ENCODE measurements at regions not wholly inside any gene's neighbourhood (a gene's known extent, or its start where the extent isn't known, plus 50 kb on each side); places are given as distances from the start of the nearest gene placed in this dataset.
"Not testable (repeated sequence)": the region's sequence is repeated elsewhere in the genome, so short reads cannot be mapped to it uniquely, and the experiment has no call there.

DNA sequence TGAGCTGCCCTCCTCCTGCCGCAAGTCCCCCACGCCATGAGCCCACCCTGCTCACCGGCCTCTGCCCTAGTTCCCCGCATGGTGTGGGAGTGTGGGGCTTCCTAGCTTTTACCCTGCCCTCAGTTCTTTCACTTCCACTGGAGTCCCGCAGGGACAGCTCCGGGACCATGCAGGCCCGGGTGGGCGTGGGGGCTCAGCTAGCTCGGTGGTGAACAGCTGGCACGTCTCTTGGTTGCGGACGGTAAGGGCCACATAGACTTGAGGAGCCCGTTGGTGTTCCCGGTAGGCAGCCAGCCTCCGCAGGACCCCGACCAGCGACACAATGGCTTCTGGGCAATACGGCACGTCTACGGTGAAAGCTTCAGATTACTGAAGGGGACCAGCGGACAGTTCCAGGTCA is 108.9 kb upstream of the CCZ1B start:
- Mint-ChIP-seq H3K9me3 (ENCODE audit: unreplicated experiment) (no peaks in the 10 kb centered on the region), H3K27ac (ENCODE audit: unreplicated experiment) (no peak overlapping the region), H3K4me3 (ENCODE audit: unreplicated experiment) (no peak overlapping the region), H3K27me3 (ENCODE audit: unreplicated experiment) (peaks cover 8% of the 10 kb centered on the region), H3K4me1 (ENCODE audit: unreplicated experiment) (peaks cover 3% of the 10 kb centered on the region), H3K36me3 (ENCODE audit: low read depth, unreplicated experiment) (no peaks in the 10 kb centered on the region)
- TF ChIP-seq, protein P1, sequence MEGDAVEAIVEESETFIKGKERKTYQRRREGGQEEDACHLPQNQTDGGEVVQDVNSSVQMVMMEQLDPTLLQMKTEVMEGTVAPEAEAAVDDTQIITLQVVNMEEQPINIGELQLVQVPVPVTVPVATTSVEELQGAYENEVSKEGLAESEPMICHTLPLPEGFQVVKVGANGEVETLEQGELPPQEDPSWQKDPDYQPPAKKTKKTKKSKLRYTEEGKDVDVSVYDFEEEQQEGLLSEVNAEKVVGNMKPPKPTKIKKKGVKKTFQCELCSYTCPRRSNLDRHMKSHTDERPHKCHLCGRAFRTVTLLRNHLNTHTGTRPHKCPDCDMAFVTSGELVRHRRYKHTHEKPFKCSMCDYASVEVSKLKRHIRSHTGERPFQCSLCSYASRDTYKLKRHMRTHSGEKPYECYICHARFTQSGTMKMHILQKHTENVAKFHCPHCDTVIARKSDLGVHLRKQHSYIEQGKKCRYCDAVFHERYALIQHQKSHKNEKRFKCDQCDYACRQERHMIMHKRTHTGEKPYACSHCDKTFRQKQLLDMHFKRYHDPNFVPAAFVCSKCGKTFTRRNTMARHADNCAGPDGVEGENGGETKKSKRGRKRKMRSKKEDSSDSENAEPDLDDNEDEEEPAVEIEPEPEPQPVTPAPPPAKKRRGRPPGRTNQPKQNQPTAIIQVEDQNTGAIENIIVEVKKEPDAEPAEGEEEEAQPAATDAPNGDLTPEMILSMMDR (IDR thresholded peaks at IDR 0.05; ENCODE audit: unreplicated experiment), result no peak
- no peak for DNase-seq (ENCODE audit: low spot score)

DNA sequence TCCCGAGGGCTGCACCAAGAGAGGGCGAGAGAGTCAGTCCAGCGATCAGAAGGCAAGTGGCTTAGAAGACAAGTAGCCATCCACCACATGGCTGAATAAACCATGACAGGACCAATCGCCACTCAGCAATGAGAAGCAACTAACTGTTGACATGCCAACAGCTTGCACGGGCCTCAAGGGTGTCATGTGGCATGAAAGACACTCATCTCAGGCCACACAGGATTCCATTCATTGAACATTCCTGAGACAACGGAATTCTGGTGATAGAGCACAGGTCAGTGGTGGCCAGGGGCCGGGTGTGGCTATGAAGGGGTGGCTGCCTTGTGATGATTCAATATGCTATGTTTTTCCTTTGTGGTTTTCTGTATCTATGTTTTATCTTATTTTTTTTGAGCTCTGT is 110.6 kb upstream of the CCZ1B start:
- not testable (repeated sequence) for H3K9me3 Mint-ChIP-seq (ENCODE audit: unreplicated experiment); H3K27me3 Mint-ChIP-seq (ENCODE audit: unreplicated experiment); H3K4me1 Mint-ChIP-seq (ENCODE audit: unreplicated experiment); H3K27ac Mint-ChIP-seq (ENCODE audit: unreplicated experiment); DNase-seq (ENCODE audit: low spot score); H3K4me3 Mint-ChIP-seq (ENCODE audit: unreplicated experiment); H3K36me3 Mint-ChIP-seq (ENCODE audit: low read depth, unreplicated experiment)

DNA sequence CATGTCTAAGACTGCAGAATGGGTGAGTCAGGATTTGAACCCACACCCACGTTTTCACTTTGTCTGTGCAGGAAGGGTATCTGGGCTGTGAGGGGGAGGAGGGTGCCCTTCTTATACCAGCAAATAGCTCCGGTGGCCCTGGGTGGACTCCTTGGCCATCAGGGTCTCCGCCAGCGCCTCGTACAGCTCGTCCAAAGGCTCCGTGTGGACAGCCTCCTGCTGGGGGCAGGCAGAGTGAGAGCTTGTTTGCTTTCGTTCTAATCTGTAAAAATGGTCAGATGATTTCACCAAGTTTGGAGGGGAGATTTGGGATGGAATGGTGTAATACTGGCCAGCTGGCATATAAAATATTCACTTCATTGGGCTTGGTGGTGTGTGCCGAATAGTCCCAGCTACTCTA is 111.7 kb upstream of the CCZ1B start:
- not testable (repeated sequence) for H3K36me3 Mint-ChIP-seq (ENCODE audit: low read depth, unreplicated experiment); H3K27me3 Mint-ChIP-seq (ENCODE audit: unreplicated experiment); H3K27ac Mint-ChIP-seq (ENCODE audit: unreplicated experiment); H3K4me1 Mint-ChIP-seq (ENCODE audit: unreplicated experiment); H3K4me3 Mint-ChIP-seq (ENCODE audit: unreplicated experiment); H3K9me3 Mint-ChIP-seq (ENCODE audit: unreplicated experiment); DNase-seq (ENCODE audit: low spot score)

DNA sequence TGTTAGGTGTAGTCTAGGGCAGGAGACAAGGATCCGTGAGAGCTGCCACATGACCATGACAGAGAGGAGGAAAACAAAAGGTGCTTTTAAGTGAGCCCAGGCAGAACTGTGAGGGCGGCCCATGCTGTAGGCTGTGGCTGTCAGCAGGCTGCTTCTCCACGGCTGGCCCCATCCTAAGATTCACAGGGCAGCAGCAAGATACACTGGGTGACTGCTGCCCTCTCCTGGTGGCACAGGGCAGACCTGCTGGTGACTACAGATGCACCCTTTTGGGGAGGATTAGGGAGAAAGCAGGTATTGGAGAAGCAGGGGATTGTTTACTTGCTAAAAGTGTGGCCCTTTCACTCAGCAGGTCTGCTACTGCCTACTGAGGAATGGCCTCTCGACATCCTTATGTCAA is 112.2 kb upstream of the CCZ1B start:
- TF ChIP-seq, protein P1 (IDR thresholded peaks at IDR 0.05; ENCODE audit: unreplicated experiment), result peak; percentile 44
- not testable (repeated sequence) for H3K4me3 Mint-ChIP-seq (ENCODE audit: unreplicated experiment); H3K27ac Mint-ChIP-seq (ENCODE audit: unreplicated experiment); H3K4me1 Mint-ChIP-seq (ENCODE audit: unreplicated experiment); H3K36me3 Mint-ChIP-seq (ENCODE audit: low read depth, unreplicated experiment); H3K27me3 Mint-ChIP-seq (ENCODE audit: unreplicated experiment); H3K9me3 Mint-ChIP-seq (ENCODE audit: unreplicated experiment)
- peak; percentile 31 for DNase-seq (ENCODE audit: low spot score)

DNA sequence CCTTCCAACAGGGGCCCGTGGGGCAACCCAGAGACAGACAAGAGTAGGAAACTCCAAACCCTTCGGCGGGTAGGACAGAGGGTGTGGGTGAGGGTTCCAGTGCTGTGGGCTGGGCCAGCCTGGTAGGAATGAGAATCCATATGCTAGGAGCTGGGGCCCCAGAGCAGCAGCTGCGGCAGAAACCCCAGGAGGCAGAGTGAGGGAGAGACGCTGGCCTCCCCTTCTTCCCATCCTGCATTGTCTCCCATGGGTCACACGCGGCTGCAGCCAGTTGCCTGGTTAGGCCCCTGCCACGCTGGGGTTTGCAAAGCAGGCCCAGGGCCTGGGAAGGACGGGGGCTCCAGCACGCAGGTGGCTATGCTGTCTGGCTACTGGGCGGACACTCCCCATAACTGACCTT is 113.1 kb upstream of the CCZ1B start:
- not testable (repeated sequence) for H3K27ac Mint-ChIP-seq (ENCODE audit: unreplicated experiment)

DNA sequence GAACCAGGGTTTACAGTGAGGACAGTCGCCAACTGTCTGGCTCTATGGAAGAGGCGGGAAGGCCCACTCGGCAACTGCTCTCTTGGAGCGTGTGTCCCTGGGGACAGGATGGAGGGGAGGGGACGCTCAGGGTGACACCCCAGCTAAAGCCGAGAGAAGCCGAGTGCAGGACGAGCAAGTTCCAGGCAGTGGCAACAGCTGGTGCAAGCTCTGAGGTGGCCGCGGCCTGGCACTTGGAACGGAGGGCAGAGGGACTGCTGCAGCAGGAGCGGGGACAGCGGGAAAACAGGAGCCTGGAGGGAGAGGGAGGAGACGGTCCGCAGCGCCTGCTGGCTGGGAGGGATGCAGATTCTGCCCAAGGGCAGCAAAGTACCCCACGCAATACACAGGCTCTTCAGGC is 113.8 kb upstream of the CCZ1B start:
- not testable (repeated sequence) for H3K9me3 Mint-ChIP-seq (ENCODE audit: unreplicated experiment); DNase-seq (ENCODE audit: low spot score); H3K36me3 Mint-ChIP-seq (ENCODE audit: low read depth, unreplicated experiment); H3K4me3 Mint-ChIP-seq (ENCODE audit: unreplicated experiment); H3K27me3 Mint-ChIP-seq (ENCODE audit: unreplicated experiment); H3K4me1 Mint-ChIP-seq (ENCODE audit: unreplicated experiment); H3K27ac Mint-ChIP-seq (ENCODE audit: unreplicated experiment)

More for the DNA sequence above, 113.1 kb upstream of the CCZ1B start:
- H3K36me3 Mint-ChIP-seq (ENCODE audit: low read depth, unreplicated experiment); H3K4me1 Mint-ChIP-seq (ENCODE audit: unreplicated experiment); H3K4me3 Mint-ChIP-seq (ENCODE audit: unreplicated experiment); DNase-seq (ENCODE audit: low spot score); H3K9me3 Mint-ChIP-seq (ENCODE audit: unreplicated experiment); H3K27me3 Mint-ChIP-seq (ENCODE audit: unreplicated experiment): not testable (repeated sequence)

DNA sequence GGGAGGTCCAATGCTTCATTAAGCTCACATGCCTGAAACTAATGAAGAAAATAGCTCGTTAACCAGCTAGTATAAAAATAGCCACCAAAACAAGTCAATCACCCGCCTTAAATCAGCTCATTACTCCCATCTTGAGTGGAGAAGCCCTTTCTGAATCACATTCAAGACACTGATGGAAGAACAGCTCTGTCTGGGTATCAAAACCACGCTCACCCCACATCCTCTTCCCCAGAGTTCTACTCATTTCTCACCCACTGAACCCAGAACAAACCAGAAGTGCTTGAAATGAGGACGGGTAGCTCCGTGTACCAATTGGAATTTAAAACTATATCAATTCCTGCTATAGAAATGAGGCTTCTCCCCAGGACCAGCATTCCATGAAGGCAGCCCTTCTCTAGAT is 120.8 kb upstream of the CCZ1B start:
- not testable (repeated sequence) for H3K27me3 Mint-ChIP-seq (ENCODE audit: unreplicated experiment)

DNA sequence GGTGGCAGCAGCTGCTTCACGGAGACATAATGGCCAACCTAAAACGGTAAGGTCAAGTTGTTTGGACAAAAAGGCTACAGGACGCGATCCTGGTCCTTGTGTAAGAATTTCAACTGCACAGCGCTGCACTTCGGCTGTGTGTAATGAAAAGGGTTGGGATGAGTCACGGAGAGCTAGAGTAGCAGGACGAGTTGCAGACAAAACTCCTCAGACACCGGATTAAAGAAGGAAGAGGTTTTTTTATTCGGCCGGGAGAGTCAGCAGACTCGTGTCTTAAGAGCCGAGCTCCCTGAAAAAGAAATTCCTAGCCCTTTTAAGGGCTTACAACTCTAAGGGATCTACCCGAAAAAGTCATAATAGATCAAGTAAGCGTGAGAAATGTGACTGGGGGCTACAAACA is 124.2 kb upstream of the CCZ1B start:
- H3K27me3 Mint-ChIP-seq (ENCODE audit: unreplicated experiment); H3K4me3 Mint-ChIP-seq (ENCODE audit: unreplicated experiment); H3K9me3 Mint-ChIP-seq (ENCODE audit: unreplicated experiment); H3K36me3 Mint-ChIP-seq (ENCODE audit: low read depth, unreplicated experiment); H3K27ac Mint-ChIP-seq (ENCODE audit: unreplicated experiment); H3K4me1 Mint-ChIP-seq (ENCODE audit: unreplicated experiment); DNase-seq (ENCODE audit: low spot score): not testable (repeated sequence)

More for the DNA sequence above, 120.8 kb upstream of the CCZ1B start:
- not testable (repeated sequence) for H3K4me3 Mint-ChIP-seq (ENCODE audit: unreplicated experiment); H3K27ac Mint-ChIP-seq (ENCODE audit: unreplicated experiment); DNase-seq (ENCODE audit: low spot score); H3K4me1 Mint-ChIP-seq (ENCODE audit: unreplicated experiment); H3K36me3 Mint-ChIP-seq (ENCODE audit: low read depth, unreplicated experiment); H3K9me3 Mint-ChIP-seq (ENCODE audit: unreplicated experiment)

DNA sequence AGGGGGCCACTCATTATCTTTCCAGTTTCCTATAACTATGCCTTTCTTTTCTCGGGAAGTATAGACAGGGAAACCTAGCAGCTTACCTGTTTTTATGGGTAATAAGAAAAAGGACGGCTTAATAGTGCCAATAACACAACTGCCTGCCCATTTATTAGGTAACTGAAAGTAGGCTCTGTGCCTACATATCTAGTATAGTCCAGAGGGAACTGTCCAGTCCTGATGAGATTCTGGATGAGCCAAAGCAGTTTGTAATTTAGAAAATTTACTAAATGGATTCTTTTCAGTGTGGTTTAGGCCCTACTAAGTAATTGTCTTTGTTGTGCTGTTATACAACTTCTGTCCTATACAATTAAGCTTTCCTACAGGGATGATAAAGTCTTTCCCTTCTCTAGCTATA is 125.5 kb upstream of the CCZ1B start:
- H3K36me3 Mint-ChIP-seq (ENCODE audit: low read depth, unreplicated experiment); H3K27ac Mint-ChIP-seq (ENCODE audit: unreplicated experiment); H3K27me3 Mint-ChIP-seq (ENCODE audit: unreplicated experiment); DNase-seq (ENCODE audit: low spot score); H3K9me3 Mint-ChIP-seq (ENCODE audit: unreplicated experiment); H3K4me3 Mint-ChIP-seq (ENCODE audit: unreplicated experiment); H3K4me1 Mint-ChIP-seq (ENCODE audit: unreplicated experiment): not testable (repeated sequence)
